ENCODE measurements at regions not wholly inside any gene's neighbourhood (a gene's known extent, or its start where the extent isn't known, plus 50 kb on each side); places are given as distances from the start of the nearest gene placed in this dataset.

- H3K9ac ChIP-seq (ENCODE audit: low read length): no peak overlapping the region
- TF ChIP-seq RAD21 (conservative IDR thresholded peaks at IDR 0.05): no peak
- no peak for TF ChIP-seq EP300 (conservative IDR thresholded peaks at IDR 0.05; ENCODE audit: poor library complexity, severe bottlenecking)
- no peak for TF ChIP-seq CTCF (IDR thresholded peaks at IDR 0.05; ENCODE audit: poor library complexity, severe bottlenecking)
- no peak for TF ChIP-seq POLR2AphosphoS5 (IDR thresholded peaks at IDR 0.05)
- TF ChIP-seq EZH2 (IDR thresholded peaks at IDR 0.05; ENCODE audit: borderline replicate concordance, insufficient read depth, low read length, poor library complexity, severe bottlenecking): no peak
- no peak for TF ChIP-seq TAF1 (IDR thresholded peaks at IDR 0.05; ENCODE audit: low read depth)
- TF ChIP-seq MXI1 (conservative IDR thresholded peaks at IDR 0.05; ENCODE audit: poor library complexity, severe bottlenecking): no peak
- TF ChIP-seq REST (IDR thresholded peaks at IDR 0.05; ENCODE audit: borderline replicate concordance): no peak
- no peak for TF ChIP-seq SMC3 (conservative IDR thresholded peaks at IDR 0.05; ENCODE audit: poor library complexity)
- no peak overlapping the region for H3K4me2 ChIP-seq (ENCODE audit: low read length)
- no peaks in the 10 kb centered on the region for H4K20me1 ChIP-seq (ENCODE audit: insufficient read depth)
- no peaks in the 10 kb centered on the region for H3K9me3 ChIP-seq (ENCODE audit: low read length)
- no peak overlapping the region for H3K27ac ChIP-seq (ENCODE audit: low read length)
- H3K9me2 ChIP-seq (ENCODE audit: insufficient read depth, low read length): no peaks in the 10 kb centered on the region
- no peak overlapping the region for H2AFZ ChIP-seq (ENCODE audit: low read depth, low read length)
- H3K27me3 ChIP-seq (ENCODE audit: insufficient read depth, low read depth, low read length): no peaks in the 10 kb centered on the region
- H3K36me3 ChIP-seq (ENCODE audit: insufficient read depth, low read length): no peaks in the 10 kb centered on the region
- H3K79me2 ChIP-seq (replicated peaks; ENCODE audit: insufficient read depth, low read length): no peaks in the 10 kb centered on the region
- no peak overlapping the region for H3K4me3 ChIP-seq (ENCODE audit: low read length)
- no peaks in the 10 kb centered on the region for H3F3A ChIP-seq (ENCODE audit: insufficient read depth, low read length, poor library complexity, severe bottlenecking)
Observed at GRCh38 chr15:70303981-70304380, 206.3 kb upstream of the TLE3 start.

- H3K4me3 ChIP-seq (ENCODE audit: low read length): no peak overlapping the region
- no peaks in the 10 kb centered on the region for H4K20me1 ChIP-seq (ENCODE audit: insufficient read depth)
- H3K27me3 ChIP-seq (ENCODE audit: insufficient read depth, low read depth, low read length): no peaks in the 10 kb centered on the region
- H2AFZ ChIP-seq (ENCODE audit: low read depth, low read length): no peak overlapping the region
- no peak overlapping the region for H3K27ac ChIP-seq (ENCODE audit: low read length)
- H3K9me3 ChIP-seq (ENCODE audit: low read length): no peaks in the 10 kb centered on the region
- H3K9me2 ChIP-seq (ENCODE audit: insufficient read depth, low read length): no peaks in the 10 kb centered on the region
- no peaks in the 10 kb centered on the region for H3F3A ChIP-seq (ENCODE audit: insufficient read depth, low read length, poor library complexity, severe bottlenecking)
- no peak for TF ChIP-seq TAF1 (IDR thresholded peaks at IDR 0.05; ENCODE audit: low read depth)
- no peaks in the 10 kb centered on the region for H3K79me2 ChIP-seq (replicated peaks; ENCODE audit: insufficient read depth, low read length)
- H3K36me3 ChIP-seq (ENCODE audit: insufficient read depth, low read length): no peaks in the 10 kb centered on the region
- H3K4me2 ChIP-seq (ENCODE audit: low read length): no peak overlapping the region
- no peak overlapping the region for H3K9ac ChIP-seq (ENCODE audit: low read length)
Observed at GRCh38 chr15:70302360-70302759, 204.6 kb upstream of the TLE3 start.

GRCh38 chr15:70301396-70301795 lies 203.7 kb upstream of the TLE3 start:
- H3K9me2 ChIP-seq (ENCODE audit: insufficient read depth, low read length): no peaks in the 10 kb centered on the region
- no peaks in the 10 kb centered on the region for H3F3A ChIP-seq (ENCODE audit: insufficient read depth, low read length, poor library complexity, severe bottlenecking)
- no peaks in the 10 kb centered on the region for H3K36me3 ChIP-seq (ENCODE audit: insufficient read depth, low read length)
- H3K9ac ChIP-seq (ENCODE audit: low read length): no peak overlapping the region
- H3K4me3 ChIP-seq (ENCODE audit: low read length): no peak overlapping the region
- H3K27ac ChIP-seq (ENCODE audit: low read length): no peak overlapping the region
- no peaks in the 10 kb centered on the region for H3K79me2 ChIP-seq (replicated peaks; ENCODE audit: insufficient read depth, low read length)
- H3K9me3 ChIP-seq (ENCODE audit: low read length): no peaks in the 10 kb centered on the region
- no peak overlapping the region for H2AFZ ChIP-seq (ENCODE audit: low read depth, low read length)
- H4K20me1 ChIP-seq (ENCODE audit: insufficient read depth): no peaks in the 10 kb centered on the region
- H3K4me2 ChIP-seq (ENCODE audit: low read length): no peak overlapping the region
- H3K27me3 ChIP-seq (ENCODE audit: insufficient read depth, low read depth, low read length): no peaks in the 10 kb centered on the region
- TF ChIP-seq POLR2AphosphoS5 (IDR thresholded peaks at IDR 0.05) (no peak), REST (IDR thresholded peaks at IDR 0.05; ENCODE audit: borderline replicate concordance) (no peak), RAD21 (conservative IDR thresholded peaks at IDR 0.05) (no peak), EZH2 (IDR thresholded peaks at IDR 0.05; ENCODE audit: borderline replicate concordance, insufficient read depth, low read length, poor library complexity, severe bottlenecking) (no peak), SMC3 (conservative IDR thresholded peaks at IDR 0.05; ENCODE audit: poor library complexity) (no peak), CTCF (IDR thresholded peaks at IDR 0.05; ENCODE audit: poor library complexity, severe bottlenecking) (no peak), MXI1 (conservative IDR thresholded peaks at IDR 0.05; ENCODE audit: poor library complexity, severe bottlenecking) (no peak), TAF1 (IDR thresholded peaks at IDR 0.05; ENCODE audit: low read depth) (no peak), EP300 (conservative IDR thresholded peaks at IDR 0.05; ENCODE audit: poor library complexity, severe bottlenecking) (no peak)

All from neural cell (in vitro differentiated cells).